HG03135 (cell line): ENCODE measurements at regions not wholly inside any gene's neighbourhood (a gene's known extent, or its start where the extent isn't known, plus 50 kb on each side); places are given as distances from the start of the nearest gene placed in this dataset.
"Not testable (repeated sequence)": the region's sequence is repeated elsewhere in the genome, so short reads cannot be mapped to it uniquely, and the experiment has no call there.

Experiments
- ATAC-seq: cut with Tn5 transposase; IDR thresholded peaks from one replicate; pipeline ENCODE4 v1.9.1; 2021; ENCODE audit warnings: mild to moderate bottlenecking, moderate library complexity; ENCODE audit not compliant: unreplicated experiment

DNA sequence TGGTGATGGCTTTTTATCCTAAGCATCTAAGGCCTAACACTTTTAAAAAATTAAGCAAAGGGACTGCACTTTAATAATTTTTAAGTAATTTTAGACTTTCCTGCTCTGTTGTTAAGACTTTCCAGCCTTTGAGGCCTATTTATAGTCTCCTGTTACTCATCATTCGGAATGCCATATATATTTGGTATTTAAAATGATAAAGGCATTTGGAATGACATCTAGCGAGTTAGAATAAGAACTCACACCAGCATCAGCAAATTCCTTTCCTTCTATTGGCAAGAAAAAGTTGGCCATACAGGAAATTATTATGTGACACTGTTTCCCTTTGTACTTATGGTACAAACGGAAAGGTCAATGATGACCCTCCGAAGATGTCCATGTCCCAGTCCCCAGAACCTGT is 88.1 kb upstream of the STMND1 start:
- ATAC-seq = no peak

DNA sequence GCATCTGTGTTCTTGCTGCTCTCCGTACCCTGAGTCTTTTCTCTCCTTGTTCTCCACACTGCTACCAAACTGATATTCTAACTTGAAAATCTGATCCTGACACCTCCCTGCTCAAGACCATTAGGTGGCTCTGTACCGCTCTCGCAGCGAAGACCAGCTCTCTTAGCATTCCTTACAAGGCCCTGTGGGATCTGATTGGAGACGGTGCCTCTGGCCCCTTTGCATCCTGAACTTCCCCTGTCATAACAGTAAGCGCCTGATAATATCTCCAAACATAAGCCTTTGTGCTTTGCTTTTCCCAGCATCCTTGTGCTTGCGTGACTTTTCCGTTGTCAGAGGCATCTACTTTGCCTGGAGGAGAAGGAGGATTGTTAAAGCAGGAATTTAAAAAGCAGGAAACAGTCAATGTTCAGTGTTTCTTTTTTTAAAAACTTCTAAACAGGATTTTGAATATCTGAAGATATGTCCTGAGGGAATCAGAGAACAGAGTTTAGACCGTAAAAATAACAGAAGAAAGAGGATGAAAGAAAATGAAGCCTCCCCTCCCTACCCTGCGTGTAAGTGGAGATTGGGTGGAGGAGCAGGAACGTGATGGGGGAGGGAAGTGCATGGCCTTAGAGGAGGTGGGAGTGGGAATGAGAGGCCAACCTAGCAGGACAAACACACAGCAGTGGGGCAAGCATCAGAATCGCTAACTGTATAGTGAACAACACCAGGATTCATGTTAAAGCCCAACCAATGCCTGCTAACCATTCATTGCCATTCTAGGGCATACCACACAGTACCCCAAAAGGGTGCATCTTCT is 89.2 kb upstream of the STMND1 start:
- no peak for ATAC-seq

- ATAC-seq = no peak
Measured at GRCh38 chr6:17011985-17012384, 89.9 kb upstream of the STMND1 start.

- no peak for ATAC-seq
Measured at GRCh38 chr6:17007749-17008148, 94.1 kb upstream of the STMND1 start.

DNA sequence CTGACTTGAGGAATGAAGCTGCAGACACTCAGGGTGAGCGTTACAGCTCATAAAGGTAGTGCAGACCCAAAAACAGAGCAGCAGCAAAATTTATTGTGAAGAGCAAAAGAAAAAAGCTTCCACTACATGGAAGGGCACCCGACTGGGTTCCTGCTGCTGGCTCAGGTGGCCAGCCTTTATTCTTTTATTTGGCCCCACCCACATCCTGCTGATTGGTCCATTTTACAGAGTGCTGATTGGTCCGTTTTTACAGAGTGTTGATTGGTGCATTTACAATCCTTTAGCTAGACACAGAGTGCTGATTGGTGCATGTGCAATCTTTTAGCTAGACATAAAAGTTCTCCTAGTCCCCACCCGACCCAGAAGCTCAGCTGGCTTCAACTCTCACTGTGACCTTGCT is 95.3 kb upstream of the STMND1 start:
- ATAC-seq = no peak

DNA sequence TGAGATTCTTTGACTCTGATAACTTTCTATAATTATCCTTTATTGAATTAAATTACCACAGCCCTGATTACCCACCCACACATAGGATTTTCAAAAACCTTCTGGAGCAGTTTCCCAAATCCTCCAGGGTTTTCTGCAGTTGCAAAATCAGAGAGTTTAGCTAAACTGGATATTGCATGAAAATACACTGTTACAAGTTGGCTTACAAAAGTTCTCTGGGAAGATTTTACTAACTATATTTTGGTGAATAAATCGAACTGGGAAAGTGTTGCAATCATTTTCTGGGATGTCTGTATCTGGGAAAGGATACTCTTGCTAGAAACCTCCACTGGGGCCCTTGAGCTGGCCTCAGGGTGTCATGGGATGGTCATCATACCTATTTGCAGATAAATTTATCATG is 97.6 kb upstream of the STMND1 start:
- no peak for ATAC-seq

GRCh38 chr6:17002123-17002522 is 99.7 kb upstream of the STMND1 start:
- no peak for ATAC-seq

GRCh38 chr6:17001188-17001587 is 100.7 kb upstream of the STMND1 start:
- no peak for ATAC-seq

DNA sequence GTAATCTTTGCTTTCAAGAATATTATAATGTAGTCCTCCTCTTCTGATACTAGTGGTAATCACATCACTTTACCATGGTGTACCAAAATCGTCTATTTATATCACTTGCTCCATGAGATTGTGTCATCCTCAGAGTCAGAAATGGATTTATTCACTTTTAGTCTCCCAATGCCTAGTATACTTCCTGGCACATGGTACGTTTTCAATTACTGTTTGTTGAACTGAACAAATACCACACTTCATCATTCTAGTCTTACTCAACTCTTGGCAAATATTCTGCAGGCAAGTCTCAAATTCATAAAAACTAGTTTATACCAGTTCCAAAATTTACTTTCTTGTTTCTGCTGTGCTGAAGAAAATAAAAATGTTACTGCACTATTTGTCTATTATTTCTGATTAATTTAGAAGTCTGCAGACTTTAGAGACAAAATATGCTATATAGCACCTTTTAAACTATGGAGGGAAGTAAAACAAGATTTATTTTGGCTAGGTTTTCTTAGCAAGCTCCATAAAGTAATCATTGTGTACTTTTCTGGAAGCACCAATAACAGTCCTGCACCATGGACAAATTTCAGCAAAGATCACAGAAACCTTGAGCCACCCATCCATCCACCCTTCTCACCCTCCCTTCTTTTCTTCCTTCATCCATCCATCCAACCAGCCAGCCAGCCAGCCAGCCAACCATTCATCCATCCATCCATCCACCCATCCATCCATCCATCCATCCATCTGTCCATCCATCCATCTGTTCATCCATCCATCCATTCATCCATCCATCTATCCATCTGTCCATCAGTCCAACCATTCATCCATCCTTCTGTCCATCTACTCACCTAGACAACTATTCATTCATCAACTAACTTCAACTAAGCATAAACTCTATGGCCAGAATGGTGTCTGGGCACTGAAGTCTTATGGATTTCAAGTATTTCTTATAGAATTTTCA is 102.1 kb upstream of the STMND1 start:
- no peak for ATAC-seq

DNA sequence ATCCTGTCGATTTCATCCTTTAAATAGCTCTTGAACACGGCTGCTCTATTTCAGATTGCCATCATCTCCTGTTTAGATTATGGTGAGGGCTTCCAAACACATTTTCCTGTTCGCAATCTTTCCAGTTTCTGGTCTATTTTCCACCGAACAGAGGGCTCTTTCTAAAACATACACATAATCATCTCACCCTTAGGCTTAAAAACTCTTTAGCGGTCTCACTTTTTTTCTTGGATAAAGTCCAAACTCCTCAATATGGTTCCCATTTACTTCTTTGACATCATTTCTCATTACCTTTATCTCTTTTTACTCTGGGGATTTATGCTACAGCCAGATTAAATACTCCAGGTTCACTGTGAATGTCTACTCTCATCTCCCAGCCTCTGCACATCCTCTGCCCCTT is 103.4 kb upstream of the STMND1 start:
- no peak for ATAC-seq

GRCh38 chr6:16995511-16996250 is 106.2 kb upstream of the STMND1 start:
- no peak for ATAC-seq

DNA sequence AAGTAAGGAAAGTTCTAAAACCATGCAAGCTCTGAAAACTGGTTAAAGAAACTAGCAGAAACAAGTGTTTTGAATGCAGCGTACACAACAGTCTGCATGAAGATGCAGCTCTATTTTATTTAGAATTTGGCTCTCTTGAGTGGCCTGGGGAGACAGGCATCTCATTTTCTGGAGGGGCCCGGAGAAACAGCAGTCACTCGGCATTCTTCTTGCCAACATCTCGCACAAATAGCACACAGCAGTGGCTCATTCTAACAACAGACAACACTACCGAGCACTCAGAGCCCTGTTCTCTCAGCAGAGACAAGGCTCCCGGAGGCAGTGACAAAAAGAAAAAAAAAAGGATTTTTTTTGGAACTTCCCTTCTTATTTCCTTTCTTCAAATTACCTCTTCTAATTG is 108.5 kb upstream of the STMND1 start:
- no peak for ATAC-seq

- ATAC-seq = no peak
Measured at GRCh38 chr6:16991981-16992629, 109.7 kb upstream of the STMND1 start.

DNA sequence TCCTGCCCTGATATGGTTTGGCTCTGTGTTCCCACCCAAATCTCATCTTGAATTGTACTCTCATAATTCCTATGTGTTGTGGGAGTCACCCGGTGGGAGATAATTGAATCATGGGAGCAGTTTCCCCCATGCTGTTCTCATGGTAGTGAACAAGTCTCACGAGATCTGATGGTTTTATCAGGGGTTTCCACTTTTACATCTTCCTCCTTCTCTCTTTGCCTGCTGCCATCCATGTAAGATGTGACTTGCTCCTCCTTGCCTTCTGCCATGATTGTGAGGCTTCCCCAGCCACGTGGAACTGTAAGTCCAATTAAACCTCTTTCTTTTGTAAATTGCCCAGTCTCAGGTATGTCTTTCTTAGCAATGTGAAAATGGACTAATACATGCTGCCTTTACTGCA is 111.9 kb upstream of the STMND1 start:
- not testable (repeated sequence) for ATAC-seq

GRCh38 chr6:16989382-16989781 is 112.5 kb upstream of the STMND1 start:
- no peak for ATAC-seq

- ATAC-seq = no peak
Measured at GRCh38 chr6:16987996-16988395, 113.9 kb upstream of the STMND1 start.

DNA sequence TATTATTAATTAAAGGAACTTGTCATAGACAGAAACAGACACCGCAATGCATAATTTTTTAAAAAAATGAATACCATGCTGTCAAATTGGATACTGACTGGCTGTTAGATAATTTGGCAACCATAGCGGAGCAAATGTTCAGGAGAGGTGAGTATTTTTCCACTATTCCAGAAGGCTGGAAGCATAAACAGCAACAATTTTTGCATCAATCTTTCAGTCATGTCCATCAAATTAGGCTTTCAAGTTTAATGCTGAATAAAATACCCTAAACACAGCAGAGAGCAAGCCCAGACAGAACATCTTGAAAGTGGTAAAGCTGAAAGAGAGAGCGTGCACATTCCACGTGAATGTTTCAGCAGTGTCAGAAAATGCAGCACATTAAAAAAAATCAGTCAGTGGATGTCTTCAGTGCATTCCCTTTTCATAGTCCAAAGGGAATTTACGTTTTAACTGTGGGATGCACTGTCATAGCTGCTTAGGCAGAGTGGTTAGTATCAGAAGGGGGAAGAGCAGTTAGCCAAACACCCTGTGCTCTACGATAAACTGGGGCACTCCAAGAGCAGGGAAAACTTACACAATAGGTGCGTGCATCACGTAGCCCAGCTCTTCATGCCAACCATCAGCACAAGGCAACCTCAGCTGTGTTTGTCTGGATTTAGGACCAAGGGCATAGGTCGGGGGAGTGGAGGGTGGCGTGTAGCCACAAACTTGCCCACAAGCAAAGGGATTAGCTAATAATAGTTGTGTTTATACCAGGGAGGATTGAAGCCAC is 116.2 kb upstream of the STMND1 start:
- ATAC-seq = no peak

DNA sequence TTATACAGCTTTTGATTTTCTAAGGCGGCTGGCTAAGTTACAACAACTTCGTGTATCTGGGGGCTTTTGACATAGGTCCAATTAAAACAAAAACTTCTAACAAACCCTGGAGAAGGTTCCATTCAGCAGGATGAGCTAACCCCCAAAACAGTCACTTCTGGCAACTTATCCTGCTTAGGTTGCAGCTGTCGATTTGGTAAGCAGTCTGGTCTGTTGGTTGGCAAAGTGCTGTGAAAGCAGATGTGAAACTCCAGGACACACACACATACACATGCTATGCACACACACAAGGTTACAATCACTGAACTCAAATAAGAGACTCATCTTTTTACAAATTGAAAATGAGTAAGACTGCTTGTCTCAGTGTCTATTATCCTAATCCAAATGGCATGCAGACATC is 119.0 kb upstream of the STMND1 start:
- ATAC-seq = no peak

DNA sequence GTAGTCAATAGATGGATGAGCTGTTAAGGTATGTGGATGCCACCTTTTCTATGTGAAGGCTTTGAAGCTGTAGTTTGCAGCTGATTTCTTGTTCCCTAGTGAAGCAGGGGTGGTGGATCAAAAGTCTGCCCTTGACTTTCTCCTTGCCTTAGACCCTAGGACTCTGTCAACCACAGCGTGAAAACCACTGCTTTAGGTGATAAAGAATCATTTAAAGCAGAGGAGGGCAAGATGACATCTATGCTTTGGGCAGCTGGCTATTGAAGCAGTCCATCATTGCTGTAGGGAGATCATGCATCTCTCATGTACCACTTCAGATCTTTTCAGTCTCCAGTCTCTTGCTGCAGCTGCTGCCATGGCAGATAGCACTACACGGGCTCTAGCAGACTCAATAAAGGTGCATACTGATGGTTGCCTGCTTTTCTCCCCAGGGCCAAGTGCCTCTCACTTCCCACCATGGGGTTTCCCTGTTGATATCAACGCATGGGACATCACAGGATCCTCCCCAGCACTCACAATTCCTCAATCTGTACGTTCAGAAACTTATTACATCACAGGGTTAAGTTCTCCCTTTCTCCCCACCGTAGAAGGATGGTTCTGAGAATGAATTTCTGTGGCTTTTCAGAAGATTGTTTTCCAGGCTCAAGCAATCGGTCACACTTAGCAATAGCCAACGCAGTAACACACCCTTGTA is 122.0 kb upstream of the STMND1 start:
- ATAC-seq = no peak
